CD4-positive, alpha-beta T cell (primary cell): ENCODE measurements at regions not wholly inside any gene's neighbourhood (a gene's known extent, or its start where the extent isn't known, plus 50 kb on each side); places are given as distances from the start of the nearest gene placed in this dataset.

ENCODE experiments used
- ATAC-seq: fragments of 200-7000 bp; cut with Tn5 transposase; one replicate; pipeline ENCODE4 v1.10.0; 2022; ENCODE audit warnings: mild to moderate bottlenecking; ENCODE audit not compliant: poor library complexity
- CTCF ChIA-PET: fragments of 350-600 bp; sonication (Branson Sonifier 250); formaldehyde crosslinking; loops from one replicate; lab custom pipeline; 2021; ENCODE audit warnings: antibody characterized with exemption, inconsistent platforms; lab: Charles Lee
- POLR2A ChIA-PET: fragments of 350-600 bp; sonication (Branson Sonifier 250); formaldehyde crosslinking; loops from one replicate; lab custom pipeline; 2021; ENCODE audit warnings: antibody characterized with exemption, inconsistent platforms; lab: Charles Lee
- DNase-seq, 14 experiments: peaks; one replicate each; pipeline ENCODE4 v3.0.0-alpha.2; 2013 to 2020; ENCODE audit warnings: mixed read lengths in 2 of 14
- H3K27ac ChIP-seq, 2 donors: one replicate each; pipeline versions ENCODE4 v1.5.1 to v1.7.0; 2013; ENCODE audit warnings: low read length in 2 of 2, low read depth in 1 of 2, mild to moderate bottlenecking in 1 of 2
- H3K27me3 ChIP-seq, 2 experiments: 1 replicate in 1 of 2; 2 replicates in 1 of 2; pipeline versions ENCODE4 v1.6.1 to v1.7.0; 2013; ENCODE audit warnings: low read length in 2 of 2, control low read depth in 1 of 2, mild to moderate bottlenecking in 1 of 2, moderate library complexity in 1 of 2; ENCODE audit not compliant: insufficient read depth in 2 of 2, control insufficient read depth in 1 of 2
- H3K36me3 ChIP-seq: one replicate; pipeline ENCODE4 v1.6.1; 2013; ENCODE audit warnings: low read length, control low read depth; ENCODE audit not compliant: insufficient read depth
- H3K4me1 ChIP-seq: one replicate; pipeline ENCODE4 v1.6.1; 2013; ENCODE audit warnings: low read length, control low read depth; ENCODE audit not compliant: insufficient read depth
- H3K4me3 ChIP-seq: one replicate; pipeline ENCODE4 v1.5.1; 2013; ENCODE audit warnings: mild to moderate bottlenecking, low read length, moderate library complexity
- H3K9me3 ChIP-seq, 2 experiments: 1 replicate in 1 of 2; 2 replicates in 1 of 2; pipeline versions ENCODE4 v1.6.1 to v1.7.0; 2013; ENCODE audit warnings: low read length in 2 of 2, mild to moderate bottlenecking in 2 of 2, control low read depth in 1 of 2, moderate library complexity in 1 of 2; ENCODE audit not compliant: control insufficient read depth in 1 of 2, insufficient read depth in 1 of 2
- H3K27ac Mint-ChIP-seq: one replicate; pipeline ENCODE4 v1.8.0; 2020; ENCODE audit warnings: mixed read lengths
- H3K27me3 Mint-ChIP-seq: one replicate; pipeline ENCODE4 v1.8.0; 2021; ENCODE audit warnings: mixed read lengths
- H3K36me3 Mint-ChIP-seq: one replicate; pipeline ENCODE4 v1.8.0; 2021; ENCODE audit warnings: low read depth, mixed read lengths
- H3K4me1 Mint-ChIP-seq: one replicate; pipeline ENCODE4 v1.8.0; 2021; ENCODE audit warnings: low read depth, mixed read lengths
- H3K4me3 Mint-ChIP-seq: one replicate; pipeline ENCODE4 v1.8.0; 2020; ENCODE audit warnings: mild to moderate bottlenecking, mixed read lengths
- H3K9me3 Mint-ChIP-seq: one replicate; pipeline ENCODE4 v1.8.0; 2020; ENCODE audit warnings: mixed read lengths
- CTCF ChIP-seq: fragments of 200-600 bp; IDR thresholded peaks from one replicate; pipeline ENCODE4 v1.8.0; 2022; ENCODE audit warnings: antibody characterized with exemption, mild to moderate bottlenecking
- intact Hi-C, 2 experiments: fragments of 100-400 bp; cut with DNase I in 1 of 2; cut with micrococcal nuclease in 1 of 2; formaldehyde crosslinking; loops; one replicate each; pipeline versions ENCODE4 v1.15.1 to v1.9.0; 2023 to 2025; cut with DNase I, micrococcal nuclease

- Histone ChIP-seq H3K36me3 (no peaks in the 10 kb centered on the region), H3K27ac (no peak overlapping the region), H3K27me3 (peaks cover 4 to 6% of the 10 kb centered on the region in 2 experiments), H3K4me1 (no peaks in the 10 kb centered on the region), H3K9me3 (peaks cover 0 to 5% of the 10 kb centered on the region in 2 experiments), H3K4me3 (no peak overlapping the region)
- no peak for DNase-seq
- ChIA-PET POLR2A (no interaction called here), CTCF (no interaction called here)
- Mint-ChIP-seq H3K36me3 (no peaks in the 10 kb centered on the region), H3K9me3 (no peaks in the 10 kb centered on the region), H3K4me3 (no peak overlapping the region), H3K27me3 (peaks cover 17% of the 10 kb centered on the region), H3K4me1 (no peaks in the 10 kb centered on the region), H3K27ac (no peak overlapping the region)
- TF ChIP-seq CTCF, result no peak
- ATAC-seq, result no peak
- intact Hi-C loops, result no loop called here
Observed at GRCh38 chr16:13803974-13804373, 116.0 kb upstream of the ERCC4 start.

GRCh38 chr16:13805951-13806350 lies 114.0 kb upstream of the ERCC4 start:
- Mint-ChIP-seq H3K9me3 (no peaks in the 10 kb centered on the region), H3K27me3 (peaks cover 17% of the 10 kb centered on the region), H3K36me3 (no peaks in the 10 kb centered on the region), H3K4me1 (no peaks in the 10 kb centered on the region), H3K4me3 (no peak overlapping the region), H3K27ac (no peak overlapping the region)
- Histone ChIP-seq H3K4me3 (no peak overlapping the region), H3K4me1 (no peaks in the 10 kb centered on the region), H3K36me3 (no peaks in the 10 kb centered on the region), H3K27me3 (peaks cover 4 to 6% of the 10 kb centered on the region in 2 experiments), H3K27ac (no peak overlapping the region), H3K9me3 (peaks cover 0 to 5% of the 10 kb centered on the region in 2 experiments)
- no peak for DNase-seq
- intact Hi-C loops, result no loop called here
- no peak for ATAC-seq
- CTCF ChIA-PET, result no interaction called here
- TF ChIP-seq CTCF, result no peak
- POLR2A ChIA-PET, result no interaction called here

GRCh38 chr16:13806671-13807070 lies 113.3 kb upstream of the ERCC4 start:
- ChIA-PET CTCF (no interaction called here), POLR2A (no interaction called here)
- Mint-ChIP-seq H3K27ac (no peak overlapping the region), H3K9me3 (no peaks in the 10 kb centered on the region), H3K27me3 (peaks cover 22% of the 10 kb centered on the region), H3K36me3 (no peaks in the 10 kb centered on the region), H3K4me3 (no peak overlapping the region), H3K4me1 (no peaks in the 10 kb centered on the region)
- intact Hi-C loops, result no loop called here
- Histone ChIP-seq H3K4me3 (no peak overlapping the region), H3K36me3 (no peaks in the 10 kb centered on the region), H3K27ac (no peak overlapping the region), H3K27me3 (peaks cover 4 to 6% of the 10 kb centered on the region in 2 experiments), H3K4me1 (no peaks in the 10 kb centered on the region), H3K9me3 (peaks cover 0 to 5% of the 10 kb centered on the region in 2 experiments)
- TF ChIP-seq CTCF, result no peak
- ATAC-seq (no peak), DNase-seq (no peak)
